Kidney epithelial cell (primary cell): ENCODE measurements at regions not wholly inside any gene's neighbourhood (a gene's known extent, or its start where the extent isn't known, plus 50 kb on each side); places are given as distances from the start of the nearest gene placed in this dataset.

ENCODE experiments used
- DNase-seq: peaks from one replicate; pipeline ENCODE4 v3.0.0-alpha.2; 2010; ENCODE audit warnings: low read depth
- H3K27me3 ChIP-seq: 2 replicates; pipeline ENCODE4 v1.6.0; 2011; ENCODE audit warnings: low read length; ENCODE audit not compliant: control insufficient read depth, insufficient read depth
- H3K36me3 ChIP-seq: 2 replicates; pipeline ENCODE4 v1.5.1; 2011; ENCODE audit warnings: low read length; ENCODE audit not compliant: control insufficient read depth, insufficient read depth
- H3K4me3 ChIP-seq: 2 replicates; pipeline ENCODE4 v1.5.1; 2011; ENCODE audit warnings: low read depth, mild to moderate bottlenecking, control low read depth, low read length
- CTCF ChIP-seq: IDR thresholded peaks from 2 replicates; pipeline ENCODE4 v1.5.1; 2011; ENCODE audit warnings: mild to moderate bottlenecking, moderate library complexity, low read length, control low read depth, inconsistent platforms; ENCODE audit not compliant: insufficient read depth, poor library complexity, severe bottlenecking

GRCh38 chr6:91126876-91127275 is 540.0 kb upstream of the MAP3K7 start:
- no peak for DNase-seq
- Histone ChIP-seq H3K4me3 (no peak overlapping the region), H3K36me3 (no peaks in the 10 kb centered on the region), H3K27me3 (no peaks in the 10 kb centered on the region)
- TF ChIP-seq CTCF: no peak

GRCh38 chr6:91117550-91117949 is 530.7 kb upstream of the MAP3K7 start:
- DNase-seq: no peak
- H3K27me3 ChIP-seq: no peaks in the 10 kb centered on the region
- no peak overlapping the region for H3K4me3 ChIP-seq
- no peaks in the 10 kb centered on the region for H3K36me3 ChIP-seq
- no peak for TF ChIP-seq CTCF

GRCh38 chr6:91114123-91114708 is 527.3 kb upstream of the MAP3K7 start:
- no peak for TF ChIP-seq CTCF

GRCh38 chr6:91106083-91106482 is 519.2 kb upstream of the MAP3K7 start:
- no peak for TF ChIP-seq CTCF
- Histone ChIP-seq H3K36me3 (no peaks in the 10 kb centered on the region), H3K4me3 (no peak overlapping the region), H3K27me3 (no peaks in the 10 kb centered on the region)
- no peak for DNase-seq

More at GRCh38 chr6:91114123-91114708, 527.3 kb upstream of the MAP3K7 start:
- no peaks in the 10 kb centered on the region for H3K36me3 ChIP-seq
- no peak for DNase-seq
- no peaks in the 10 kb centered on the region for H3K27me3 ChIP-seq
- no peak overlapping the region for H3K4me3 ChIP-seq

GRCh38 chr6:91105532-91105931 is 518.7 kb upstream of the MAP3K7 start:
- DNase-seq: no peak
- TF ChIP-seq CTCF: no peak
- no peaks in the 10 kb centered on the region for H3K36me3 ChIP-seq
- H3K4me3 ChIP-seq: no peak overlapping the region
- H3K27me3 ChIP-seq: no peaks in the 10 kb centered on the region

GRCh38 chr6:91099479-91099878 is 512.6 kb upstream of the MAP3K7 start:
- no peak for DNase-seq
- TF ChIP-seq CTCF: no peak
- H3K4me3 ChIP-seq: no peak overlapping the region
- H3K36me3 ChIP-seq: no peaks in the 10 kb centered on the region
- no peaks in the 10 kb centered on the region for H3K27me3 ChIP-seq
